HL-60 (cell line): ENCODE measurements at regions not wholly inside any gene's neighbourhood (a gene's known extent, or its start where the extent isn't known, plus 50 kb on each side); places are given as distances from the start of the nearest gene placed in this dataset.

Experiments
- GABPA ChIP-seq: IDR thresholded peaks from 2 replicates; pipeline ENCODE4 v1.6.1; 2012; ENCODE audit warnings: low read depth
- TF ChIP-seq, protein P1 (sequence below): IDR thresholded peaks from 2 replicates; pipeline ENCODE4 v1.6.1; 2012; ENCODE audit warnings: low read depth; ENCODE audit not compliant: insufficient replicate concordance
- TF ChIP-seq, protein P2 (sequence below): IDR thresholded peaks from one replicate; pipeline ENCODE4 v1.5.1; 2011; ENCODE audit warnings: low read length, control low read depth, inconsistent platforms; ENCODE audit not compliant: insufficient read depth

DNA sequence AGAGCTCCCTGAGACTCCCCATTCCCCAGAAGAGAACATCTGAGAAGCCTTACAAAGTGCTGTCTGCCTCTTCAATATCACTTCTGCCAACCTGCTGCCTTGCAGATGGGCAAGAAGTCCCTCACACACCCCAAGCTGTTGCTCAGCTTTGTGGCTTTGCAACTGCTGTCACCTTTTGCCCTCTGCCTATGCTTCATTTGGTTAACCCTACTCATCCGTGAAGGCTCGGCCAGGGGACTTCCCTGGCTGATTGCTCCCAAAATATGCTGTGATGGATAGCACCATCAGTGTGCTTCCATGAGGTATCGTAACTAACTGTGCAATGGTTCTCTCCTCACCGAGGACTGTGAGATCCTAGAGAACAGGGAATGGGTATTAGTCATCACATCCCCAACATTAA, 88.9 kb upstream of the CYP1B1 start:
- TF ChIP-seq, protein P1, sequence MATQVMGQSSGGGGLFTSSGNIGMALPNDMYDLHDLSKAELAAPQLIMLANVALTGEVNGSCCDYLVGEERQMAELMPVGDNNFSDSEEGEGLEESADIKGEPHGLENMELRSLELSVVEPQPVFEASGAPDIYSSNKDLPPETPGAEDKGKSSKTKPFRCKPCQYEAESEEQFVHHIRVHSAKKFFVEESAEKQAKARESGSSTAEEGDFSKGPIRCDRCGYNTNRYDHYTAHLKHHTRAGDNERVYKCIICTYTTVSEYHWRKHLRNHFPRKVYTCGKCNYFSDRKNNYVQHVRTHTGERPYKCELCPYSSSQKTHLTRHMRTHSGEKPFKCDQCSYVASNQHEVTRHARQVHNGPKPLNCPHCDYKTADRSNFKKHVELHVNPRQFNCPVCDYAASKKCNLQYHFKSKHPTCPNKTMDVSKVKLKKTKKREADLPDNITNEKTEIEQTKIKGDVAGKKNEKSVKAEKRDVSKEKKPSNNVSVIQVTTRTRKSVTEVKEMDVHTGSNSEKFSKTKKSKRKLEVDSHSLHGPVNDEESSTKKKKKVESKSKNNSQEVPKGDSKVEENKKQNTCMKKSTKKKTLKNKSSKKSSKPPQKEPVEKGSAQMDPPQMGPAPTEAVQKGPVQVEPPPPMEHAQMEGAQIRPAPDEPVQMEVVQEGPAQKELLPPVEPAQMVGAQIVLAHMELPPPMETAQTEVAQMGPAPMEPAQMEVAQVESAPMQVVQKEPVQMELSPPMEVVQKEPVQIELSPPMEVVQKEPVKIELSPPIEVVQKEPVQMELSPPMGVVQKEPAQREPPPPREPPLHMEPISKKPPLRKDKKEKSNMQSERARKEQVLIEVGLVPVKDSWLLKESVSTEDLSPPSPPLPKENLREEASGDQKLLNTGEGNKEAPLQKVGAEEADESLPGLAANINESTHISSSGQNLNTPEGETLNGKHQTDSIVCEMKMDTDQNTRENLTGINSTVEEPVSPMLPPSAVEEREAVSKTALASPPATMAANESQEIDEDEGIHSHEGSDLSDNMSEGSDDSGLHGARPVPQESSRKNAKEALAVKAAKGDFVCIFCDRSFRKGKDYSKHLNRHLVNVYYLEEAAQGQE: no peak
- TF ChIP-seq, protein P2, sequence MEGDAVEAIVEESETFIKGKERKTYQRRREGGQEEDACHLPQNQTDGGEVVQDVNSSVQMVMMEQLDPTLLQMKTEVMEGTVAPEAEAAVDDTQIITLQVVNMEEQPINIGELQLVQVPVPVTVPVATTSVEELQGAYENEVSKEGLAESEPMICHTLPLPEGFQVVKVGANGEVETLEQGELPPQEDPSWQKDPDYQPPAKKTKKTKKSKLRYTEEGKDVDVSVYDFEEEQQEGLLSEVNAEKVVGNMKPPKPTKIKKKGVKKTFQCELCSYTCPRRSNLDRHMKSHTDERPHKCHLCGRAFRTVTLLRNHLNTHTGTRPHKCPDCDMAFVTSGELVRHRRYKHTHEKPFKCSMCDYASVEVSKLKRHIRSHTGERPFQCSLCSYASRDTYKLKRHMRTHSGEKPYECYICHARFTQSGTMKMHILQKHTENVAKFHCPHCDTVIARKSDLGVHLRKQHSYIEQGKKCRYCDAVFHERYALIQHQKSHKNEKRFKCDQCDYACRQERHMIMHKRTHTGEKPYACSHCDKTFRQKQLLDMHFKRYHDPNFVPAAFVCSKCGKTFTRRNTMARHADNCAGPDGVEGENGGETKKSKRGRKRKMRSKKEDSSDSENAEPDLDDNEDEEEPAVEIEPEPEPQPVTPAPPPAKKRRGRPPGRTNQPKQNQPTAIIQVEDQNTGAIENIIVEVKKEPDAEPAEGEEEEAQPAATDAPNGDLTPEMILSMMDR: no peak
- TF ChIP-seq GABPA: no peak
